ENCODE measurements at regions not wholly inside any gene's neighbourhood (a gene's known extent, or its start where the extent isn't known, plus 50 kb on each side); places are given as distances from the start of the nearest gene placed in this dataset.

- no peak for TF ChIP-seq CTCF (IDR thresholded peaks at IDR 0.05; ENCODE audit: insufficient read depth, low read length)
- no peak overlapping the region for H3K4me3 ChIP-seq (ENCODE audit: low read depth, low read length)
- no peak for DNase-seq (ENCODE audit: low read depth)
These were observed 85.5 kb upstream of the HNF1B start for GRCh38 chr17:37830151-37830993.

GRCh38 chr17:37829592-37830123 lies 84.8 kb upstream of the HNF1B start:
- DNase-seq (ENCODE audit: low read depth): no peak
- TF ChIP-seq CTCF (IDR thresholded peaks at IDR 0.05; ENCODE audit: insufficient read depth, low read length): no peak
- no peak overlapping the region for H3K4me3 ChIP-seq (ENCODE audit: low read depth, low read length)

- DNase-seq (ENCODE audit: low read depth): no peak
- no peak for TF ChIP-seq CTCF (IDR thresholded peaks at IDR 0.05; ENCODE audit: insufficient read depth, low read length)
- no peak overlapping the region for H3K4me3 ChIP-seq (ENCODE audit: low read depth, low read length)
These were observed 83.8 kb upstream of the HNF1B start for GRCh38 chr17:37828651-37829124.

GRCh38 chr17:37827905-37828650 lies 83.2 kb upstream of the HNF1B start:
- no peak for DNase-seq (ENCODE audit: low read depth)
- no peak for TF ChIP-seq CTCF (IDR thresholded peaks at IDR 0.05; ENCODE audit: insufficient read depth, low read length)
- no peak overlapping the region for H3K4me3 ChIP-seq (ENCODE audit: low read depth, low read length)

- DNase-seq (ENCODE audit: low read depth): no peak
- no peak for TF ChIP-seq CTCF (IDR thresholded peaks at IDR 0.05; ENCODE audit: insufficient read depth, low read length)
- H3K4me3 ChIP-seq (ENCODE audit: low read depth, low read length): no peak overlapping the region
These were observed 81.9 kb upstream of the HNF1B start for GRCh38 chr17:37826497-37827430.

- no peak for TF ChIP-seq CTCF (IDR thresholded peaks at IDR 0.05; ENCODE audit: insufficient read depth, low read length)
- DNase-seq (ENCODE audit: low read depth): no peak
These were observed 81.0 kb upstream of the HNF1B start for GRCh38 chr17:37825851-37826250.

More at GRCh38 chr17:37825851-37826250, 81.0 kb upstream of the HNF1B start:
- no peak overlapping the region for H3K4me3 ChIP-seq (ENCODE audit: low read depth, low read length)

Data from fibroblast of the aortic adventitia (primary cell).